GM23338 (cell line): ENCODE measurements at regions not wholly inside any gene's neighbourhood (a gene's known extent, or its start where the extent isn't known, plus 50 kb on each side); places are given as distances from the start of the nearest gene placed in this dataset.

Experiments used
- CTCF ChIP-seq, 2 experiments: fragments of 200-600 bp in 1 of 2; sonication (generic) in 1 of 2; conservative IDR thresholded peaks; 2 replicates each; pipeline versions ENCODE4 v1.5.1 to v1.6.1; 2016 to 2017; ENCODE audit warnings: antibody characterized with exemption in 2 of 2, low read depth in 2 of 2, mild to moderate bottlenecking in 2 of 2, moderate library complexity in 1 of 2
- EZH2phosphoT487 ChIP-seq: fragments of 200-600 bp; sonication (generic); IDR thresholded peaks from one replicate; pipeline ENCODE4 v1.8.1; 2018; ENCODE audit warnings: antibody characterized with exemption; ENCODE audit not compliant: unreplicated experiment
- JUNB ChIP-seq: IDR thresholded peaks from one replicate; pipeline ENCODE4 v1.6.1; 2016; ENCODE audit warnings: antibody characterized with exemption; ENCODE audit not compliant: unreplicated experiment
- POLR2AphosphoS5 ChIP-seq: IDR thresholded peaks from 2 replicates; pipeline ENCODE4 v1.6.1; 2016; ENCODE audit warnings: antibody characterized with exemption, low read depth

DNA sequence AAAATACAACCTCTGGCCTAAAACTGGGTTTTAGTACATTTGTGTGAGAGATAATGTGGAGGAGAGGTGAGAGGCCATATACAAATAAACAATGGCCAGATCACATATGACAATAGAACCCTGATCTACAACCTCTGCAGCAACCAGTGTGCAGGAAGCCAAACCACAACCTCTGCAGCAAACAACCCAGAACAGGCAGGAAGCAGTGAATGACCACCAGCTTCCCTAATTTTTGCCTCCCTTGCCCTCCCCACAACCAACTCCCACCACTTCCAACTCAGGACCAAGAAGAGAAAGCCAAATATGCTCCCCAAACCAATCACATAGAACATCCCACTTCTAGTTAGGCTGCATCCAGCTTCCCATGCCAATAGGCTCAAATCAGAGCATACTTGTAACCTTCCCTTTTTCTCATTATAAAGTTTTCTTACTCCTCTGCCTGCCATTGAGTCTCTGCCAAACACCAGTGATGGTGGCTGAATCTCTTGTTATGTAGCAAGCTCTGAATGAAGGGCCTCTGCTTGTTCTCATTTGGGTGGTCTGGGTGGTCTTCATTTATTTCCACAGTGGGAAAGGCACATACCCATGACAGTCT is 102.6 kb upstream of the GAP43 start:
- no peak for TF ChIP-seq EZH2phosphoT487
- TF ChIP-seq POLR2AphosphoS5: no peak
- TF ChIP-seq JUNB: no peak
- TF ChIP-seq CTCF (conservative IDR thresholded peaks at IDR 0.05; ENCODE audit: low read depth in 2 of 2): no peak
